22Rv1 (cell line): ENCODE measurements at regions not wholly inside any gene's neighbourhood (a gene's known extent, or its start where the extent isn't known, plus 50 kb on each side); places are given as distances from the start of the nearest gene placed in this dataset.

ENCODE experiments used
- H3K27ac ChIP-seq: fragments of 450-650 bp; 2 replicates; pipeline ENCODE4 v1.5.1; 2017
- CTCF ChIP-seq: fragments of 450-650 bp; IDR thresholded peaks from 2 replicates; pipeline ENCODE4 v1.5.1; 2017; ENCODE audit warnings: mild to moderate bottlenecking
- ZFX ChIP-seq: fragments of 450-650 bp; IDR thresholded peaks from 2 replicates; pipeline ENCODE4 v1.6.1; 2017; ENCODE audit warnings: antibody characterized with exemption, borderline replicate concordance

- TF ChIP-seq CTCF (no peak), ZFX (no peak)
- no peak overlapping the region for H3K27ac ChIP-seq
Observed at GRCh38 chr11:109864834-109865547, 228.2 kb upstream of the ZC3H12C start.

GRCh38 chr11:109865548-109866186, 227.5 kb upstream of the ZC3H12C start:
- peak; percentile 23; the same call in 1 of the 2 replicates for TF ChIP-seq CTCF
- TF ChIP-seq ZFX, result no peak
- no peak overlapping the region for H3K27ac ChIP-seq

- H3K27ac ChIP-seq, result no peak overlapping the region
- TF ChIP-seq CTCF (no peak), ZFX (no peak)
Observed at GRCh38 chr11:109867784-109868183, 225.4 kb upstream of the ZC3H12C start.

GRCh38 chr11:109869536-109869935, 223.7 kb upstream of the ZC3H12C start:
- TF ChIP-seq ZFX (no peak), CTCF (no peak)
- no peak overlapping the region for H3K27ac ChIP-seq

- TF ChIP-seq CTCF (no peak), ZFX (no peak)
Observed at GRCh38 chr11:109870297-109870696, 222.9 kb upstream of the ZC3H12C start.

GRCh38 chr11:109877043-109877442, 216.1 kb upstream of the ZC3H12C start:
- H3K27ac ChIP-seq, result no peak overlapping the region
- TF ChIP-seq CTCF (no peak), ZFX (no peak)

More at GRCh38 chr11:109870297-109870696, 222.9 kb upstream of the ZC3H12C start:
- no peak overlapping the region for H3K27ac ChIP-seq

GRCh38 chr11:109884501-109884900, 208.7 kb upstream of the ZC3H12C start:
- TF ChIP-seq ZFX (no peak), CTCF (no peak)
- no peak overlapping the region for H3K27ac ChIP-seq
